ENCODE measurements at regions not wholly inside any gene's neighbourhood (a gene's known extent, or its start where the extent isn't known, plus 50 kb on each side); places are given as distances from the start of the nearest gene placed in this dataset.

DNA sequence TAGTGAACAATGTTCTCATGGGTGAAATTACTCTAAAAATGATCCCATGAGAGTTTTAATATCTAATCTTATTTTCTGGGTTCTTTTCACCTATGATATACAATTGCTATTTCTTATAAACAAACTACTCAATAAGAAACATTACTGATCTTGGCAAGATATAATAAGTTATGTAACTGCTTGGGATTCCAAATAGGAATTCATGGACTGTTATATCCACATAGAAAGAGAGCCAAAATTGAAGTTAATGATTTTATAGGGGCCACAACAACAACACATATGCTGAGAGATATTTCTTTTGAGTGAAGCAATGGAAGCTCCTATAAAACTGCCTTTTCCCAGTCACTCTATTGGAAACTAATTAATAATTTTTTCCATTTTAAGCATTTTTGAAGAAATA, 90.4 kb upstream of the TLL1 start:
- TF ChIP-seq CTCF (IDR thresholded peaks at IDR 0.05) (no peak), ZFX (IDR thresholded peaks at IDR 0.05; ENCODE audit: borderline replicate concordance) (no peak)
